ENCODE measurements at regions not wholly inside any gene's neighbourhood (a gene's known extent, or its start where the extent isn't known, plus 50 kb on each side); places are given as distances from the start of the nearest gene placed in this dataset.

GRCh38 chr2:235390816-235391194 is 103.0 kb upstream of the AGAP1 start:
- H3K36me3 ChIP-seq (ENCODE audit: control insufficient read depth, insufficient read depth, low read length): no peaks in the 10 kb centered on the region
- H3K27ac ChIP-seq (ENCODE audit: low read length): no peak overlapping the region
- no peak for ATAC-seq
- TF ChIP-seq REST (IDR thresholded peaks at IDR 0.05; ENCODE audit: insufficient read depth in 1 of 2, low read depth in 2 of 2, low read length in 1 of 2) (no peak), SIN3A (IDR thresholded peaks at IDR 0.05; ENCODE audit: borderline replicate concordance, insufficient read depth, low read depth, low read length) (no peak), POLR2AphosphoS5 (IDR thresholded peaks at IDR 0.05; ENCODE audit: low read depth, low read length) (no peak), CTCF (IDR thresholded peaks at IDR 0.05) (no peak), TCF7L2 (IDR thresholded peaks at IDR 0.05; ENCODE audit: low read depth, low read length) (no peak)
- ChIA-PET POLR2A (no interaction called here), CTCF (no interaction called here)
- intact Hi-C loops (cut with micrococcal nuclease; ENCODE audit: unreplicated experiment) (no loop called here), in situ Hi-C loops (cut with HindIII; ENCODE audit: low pct_unique_long_range_greater_than_20kb, low sequenced_read_pairs) (no loop called here)
- H3K9me3 ChIP-seq (ENCODE audit: control insufficient read depth, insufficient read depth, low read depth, low read length): no peaks in the 10 kb centered on the region
- H3K4me1 ChIP-seq (ENCODE audit: control insufficient read depth, insufficient read depth, low read length): no peaks in the 10 kb centered on the region
- peaks cover 3% of the 10 kb centered on the region; the same call in 1 of the 2 replicates for H3K27me3 ChIP-seq (ENCODE audit: control insufficient read depth, insufficient read depth, low read length)
- BruUV-seq (replicated peaks): no TSS peak
- no peak overlapping the region for H3K4me3 ChIP-seq (ENCODE audit: low read depth in 2 of 2, low read length in 2 of 2)
- no peak for DNase-seq (ENCODE audit: low read depth, low spot score)

GRCh38 chr2:235391921-235392615 is 101.8 kb upstream of the AGAP1 start:
- intact Hi-C loops (cut with micrococcal nuclease; ENCODE audit: unreplicated experiment): no loop called here
- H3K36me3 ChIP-seq (ENCODE audit: control insufficient read depth, insufficient read depth, low read length): no peaks in the 10 kb centered on the region
- TF ChIP-seq POLR2AphosphoS5 (IDR thresholded peaks at IDR 0.05; ENCODE audit: low read depth, low read length): no peak
- TF ChIP-seq SIN3A (IDR thresholded peaks at IDR 0.05; ENCODE audit: borderline replicate concordance, insufficient read depth, low read depth, low read length): no peak
- no peak for TF ChIP-seq CTCF (IDR thresholded peaks at IDR 0.05)
- TF ChIP-seq REST (IDR thresholded peaks at IDR 0.05; ENCODE audit: insufficient read depth in 1 of 2, low read depth in 2 of 2, low read length in 1 of 2): no peak
- TF ChIP-seq TCF7L2 (IDR thresholded peaks at IDR 0.05; ENCODE audit: low read depth, low read length): no peak
- H3K4me3 ChIP-seq (ENCODE audit: low read depth in 2 of 2, low read length in 2 of 2): no peak overlapping the region
- H3K9me3 ChIP-seq (ENCODE audit: control insufficient read depth, insufficient read depth, low read depth, low read length): no peaks in the 10 kb centered on the region
- ATAC-seq (no peak), DNase-seq (ENCODE audit: low read depth, low spot score) (no peak)
- H3K4me1 ChIP-seq (ENCODE audit: control insufficient read depth, insufficient read depth, low read length): no peaks in the 10 kb centered on the region
- peaks cover 3% of the 10 kb centered on the region; the same call in 1 of the 2 replicates for H3K27me3 ChIP-seq (ENCODE audit: control insufficient read depth, insufficient read depth, low read length)
- ChIA-PET CTCF (no interaction called here), POLR2A (no interaction called here)
- no peak overlapping the region for H3K27ac ChIP-seq (ENCODE audit: low read length)
- in situ Hi-C loops (cut with HindIII; ENCODE audit: low pct_unique_long_range_greater_than_20kb, low sequenced_read_pairs): no loop called here
- BruUV-seq (replicated peaks): no TSS peak
